Cardiac muscle cell (in vitro differentiated cells and primary cell): ENCODE measurements at regions not wholly inside any gene's neighbourhood (a gene's known extent, or its start where the extent isn't known, plus 50 kb on each side); places are given as distances from the start of the nearest gene placed in this dataset.

ENCODE experiments used
- DNase-seq, 2 donors: peaks; one replicate each; pipeline versions ENCODE4 v3.0.0 to v3.0.0-alpha.2; 2010 to 2017; ENCODE audit warnings: low read depth in 1 of 2, low spot score in 1 of 2
- H3K27ac ChIP-seq: fragments of 200-600 bp; sonication (generic); 2 replicates; pipeline ENCODE4 v1.5.1; 2016
- H3K27me3 ChIP-seq: fragments of 200-600 bp; sonication (generic); 2 replicates; pipeline ENCODE4 v1.6.0; 2016; ENCODE audit warnings: control low read depth
- H3K36me3 ChIP-seq: fragments of 200-600 bp; sonication (generic); 2 replicates; pipeline ENCODE4 v1.5.1; 2016; ENCODE audit warnings: control low read depth
- H3K4me1 ChIP-seq: fragments of 200-600 bp; sonication (generic); 2 replicates; pipeline ENCODE4 v1.8.1; 2017; ENCODE audit warnings: low read depth, mild to moderate bottlenecking, mixed run types
- H3K4me3 ChIP-seq: fragments of 200-600 bp; sonication (generic); 2 replicates; pipeline ENCODE4 v1.5.1; 2016; ENCODE audit warnings: mild to moderate bottlenecking
- H3K9me3 ChIP-seq: fragments of 200-600 bp; sonication (generic); 2 replicates; pipeline ENCODE4 v1.5.1; 2017; ENCODE audit warnings: low read depth, mild to moderate bottlenecking, control low read depth
- CTCF ChIP-seq: IDR thresholded peaks from 2 replicates; pipeline ENCODE4 v1.5.1; 2012; ENCODE audit warnings: low read depth, mild to moderate bottlenecking, low read length

- no peaks in the 10 kb centered on the region for H3K9me3 ChIP-seq
- H3K36me3 ChIP-seq, result no peaks in the 10 kb centered on the region
- no peak for TF ChIP-seq CTCF
- H3K4me1 ChIP-seq, result no peaks in the 10 kb centered on the region
- no peak for DNase-seq
- H3K27ac ChIP-seq, result no peak overlapping the region
- H3K27me3 ChIP-seq, result no peaks in the 10 kb centered on the region
- H3K4me3 ChIP-seq, result no peak overlapping the region
These were observed 276.9 kb downstream of the SKAP2 start for GRCh38 chr7:26587536-26587935.

- no peak for DNase-seq
- Histone ChIP-seq H3K9me3 (no peaks in the 10 kb centered on the region), H3K27me3 (no peaks in the 10 kb centered on the region), H3K27ac (no peak overlapping the region), H3K4me1 (no peaks in the 10 kb centered on the region), H3K36me3 (no peaks in the 10 kb centered on the region), H3K4me3 (no peak overlapping the region)
- no peak for TF ChIP-seq CTCF
These were observed 275.9 kb downstream of the SKAP2 start for GRCh38 chr7:26588511-26588910.

GRCh38 chr7:26590709-26591108 lies 273.7 kb downstream of the SKAP2 start:
- Histone ChIP-seq H3K36me3 (no peaks in the 10 kb centered on the region), H3K27me3 (no peaks in the 10 kb centered on the region), H3K27ac (no peak overlapping the region), H3K4me3 (no peak overlapping the region), H3K9me3 (no peaks in the 10 kb centered on the region), H3K4me1 (no peaks in the 10 kb centered on the region)
- no peak for DNase-seq
- no peak for TF ChIP-seq CTCF

GRCh38 chr7:26592011-26592410 lies 272.4 kb downstream of the SKAP2 start:
- Histone ChIP-seq H3K4me3 (no peak overlapping the region), H3K36me3 (no peaks in the 10 kb centered on the region), H3K27me3 (no peaks in the 10 kb centered on the region), H3K9me3 (no peaks in the 10 kb centered on the region), H3K4me1 (no peaks in the 10 kb centered on the region), H3K27ac (no peak overlapping the region)
- no peak for DNase-seq
- TF ChIP-seq CTCF, result no peak

- H3K4me1 ChIP-seq, result no peaks in the 10 kb centered on the region
- H3K36me3 ChIP-seq, result no peaks in the 10 kb centered on the region
- H3K9me3 ChIP-seq, result no peaks in the 10 kb centered on the region
- H3K4me3 ChIP-seq, result no peak overlapping the region
- DNase-seq, result peak in 1 of 2 donors; percentile 6
- no peak overlapping the region for H3K27ac ChIP-seq
- TF ChIP-seq CTCF, result no peak
- no peaks in the 10 kb centered on the region for H3K27me3 ChIP-seq
These were observed 271.0 kb downstream of the SKAP2 start for GRCh38 chr7:26593393-26593792.

- Histone ChIP-seq H3K36me3 (no peaks in the 10 kb centered on the region), H3K9me3 (no peaks in the 10 kb centered on the region), H3K4me3 (no peak overlapping the region), H3K27me3 (no peaks in the 10 kb centered on the region), H3K27ac (no peak overlapping the region), H3K4me1 (no peaks in the 10 kb centered on the region)
- no peak for TF ChIP-seq CTCF
- no peak for DNase-seq
These were observed 270.5 kb downstream of the SKAP2 start for GRCh38 chr7:26593896-26594295.
